Urothelium cell line (cell line): ENCODE measurements at regions not wholly inside any gene's neighbourhood (a gene's known extent, or its start where the extent isn't known, plus 50 kb on each side); places are given as distances from the start of the nearest gene placed in this dataset.

Source experiments
- DNase-seq: peaks from one replicate; pipeline ENCODE4 v3.0.0; 2011; ENCODE audit warnings: low spot score, mixed read lengths
- FAIRE-seq: peaks from 2 replicates; lab custom pipeline; 2011; peaks lifted over from hg19 to GRCh38; lab: Jason Lieb, UNC

DNA sequence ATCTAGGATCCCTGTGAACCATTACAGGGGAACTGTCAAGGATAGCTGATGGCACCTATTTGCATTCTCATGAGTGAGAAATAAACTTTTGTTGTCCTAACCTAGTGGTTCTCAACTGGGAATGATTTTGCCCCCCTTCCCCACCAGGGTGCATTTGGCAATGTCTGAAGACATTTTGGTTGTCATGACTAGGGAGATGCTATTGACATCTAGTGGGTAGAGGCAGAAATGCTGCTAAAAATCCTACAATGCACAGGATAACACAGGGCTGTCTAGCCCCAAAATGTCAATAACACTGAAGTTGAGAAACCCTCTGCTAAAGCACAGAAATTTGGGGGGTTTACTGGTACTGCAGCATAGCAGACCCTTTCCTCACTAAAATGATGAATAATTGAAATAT is 140.9 kb upstream of the SRRM4 start:
- no peak for DNase-seq
- FAIRE-seq, result no peak

DNA sequence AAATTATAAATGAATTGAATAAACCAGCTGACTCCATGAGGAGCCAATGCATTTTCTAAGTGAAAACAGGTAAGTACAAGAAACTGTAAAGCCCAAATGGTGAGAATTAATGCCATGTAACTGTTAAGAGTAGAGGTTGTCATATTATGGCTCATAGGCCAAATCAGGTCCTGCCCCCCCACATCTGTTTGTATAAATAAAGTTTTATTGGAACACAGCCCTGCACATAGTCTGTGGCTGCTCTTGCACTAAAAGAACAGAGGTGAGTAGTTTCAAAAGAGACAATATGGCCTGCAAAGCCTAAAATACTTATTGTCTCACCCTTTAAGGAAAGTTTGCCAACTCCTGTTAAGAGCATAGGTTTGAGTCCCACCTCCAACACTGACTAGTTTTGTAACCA is 140.5 kb upstream of the SRRM4 start:
- no peak for DNase-seq
- FAIRE-seq, result no peak

DNA sequence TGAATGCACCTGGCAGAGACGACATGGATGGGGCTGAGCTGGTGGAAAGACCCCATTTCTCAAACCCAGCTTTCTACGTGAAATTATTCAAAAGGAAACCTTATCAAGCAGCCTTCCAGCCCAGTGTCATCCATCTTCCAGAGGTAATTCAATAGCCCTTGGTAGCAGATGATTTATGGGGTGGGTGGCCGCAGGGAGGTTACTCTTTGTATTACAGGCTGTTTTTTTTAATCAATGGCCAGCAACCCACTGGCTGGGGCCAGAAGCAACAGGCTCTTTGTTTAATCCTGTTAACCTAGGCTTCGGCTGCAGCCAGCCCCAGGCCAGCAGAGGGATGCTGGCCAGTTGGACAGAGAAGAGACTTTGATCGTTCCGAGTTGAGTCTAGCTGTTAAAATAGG is 139.8 kb upstream of the SRRM4 start:
- no peak for DNase-seq
- FAIRE-seq, result no peak

DNA sequence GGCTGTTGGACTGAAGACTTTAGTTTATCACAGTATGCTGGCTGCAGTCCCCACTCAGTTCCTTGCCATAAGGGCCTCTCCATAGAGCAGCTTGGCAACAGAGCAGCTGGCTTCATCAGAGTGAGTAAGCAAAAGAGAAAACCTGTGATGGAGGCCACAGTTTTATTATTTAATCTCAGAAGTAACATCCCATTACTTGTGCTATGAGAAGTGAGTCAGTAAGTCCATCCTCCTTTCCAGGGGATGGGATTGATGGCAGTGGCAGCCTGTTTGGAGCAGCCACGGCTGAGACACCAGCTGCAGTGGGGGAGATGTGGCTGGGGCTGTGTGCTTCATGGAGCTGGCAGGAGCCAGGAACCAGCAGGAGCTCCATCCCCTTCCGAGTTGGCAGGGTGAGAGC is 138.5 kb upstream of the SRRM4 start:
- FAIRE-seq (no peak), DNase-seq (no peak)

DNA sequence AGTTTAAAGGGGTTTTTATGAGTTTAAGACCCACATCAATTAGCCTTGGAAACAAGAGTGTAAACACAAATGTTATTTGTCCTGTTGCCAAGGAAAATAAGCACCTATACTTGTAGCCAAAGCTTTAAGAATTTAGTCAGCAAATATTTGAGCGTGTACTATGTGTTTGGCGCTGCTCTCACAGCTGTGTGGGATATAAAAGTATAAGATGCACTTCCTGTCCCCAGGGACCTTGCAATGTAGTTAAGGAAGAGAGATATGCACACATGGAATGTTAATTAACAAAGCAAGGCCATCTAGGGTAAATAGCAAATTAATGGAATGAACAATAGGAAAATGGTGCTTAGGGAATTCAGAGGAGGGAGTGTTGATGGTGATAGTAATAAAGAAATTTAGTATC is 134.9 kb upstream of the SRRM4 start:
- no peak for FAIRE-seq
- DNase-seq, result no peak

DNA sequence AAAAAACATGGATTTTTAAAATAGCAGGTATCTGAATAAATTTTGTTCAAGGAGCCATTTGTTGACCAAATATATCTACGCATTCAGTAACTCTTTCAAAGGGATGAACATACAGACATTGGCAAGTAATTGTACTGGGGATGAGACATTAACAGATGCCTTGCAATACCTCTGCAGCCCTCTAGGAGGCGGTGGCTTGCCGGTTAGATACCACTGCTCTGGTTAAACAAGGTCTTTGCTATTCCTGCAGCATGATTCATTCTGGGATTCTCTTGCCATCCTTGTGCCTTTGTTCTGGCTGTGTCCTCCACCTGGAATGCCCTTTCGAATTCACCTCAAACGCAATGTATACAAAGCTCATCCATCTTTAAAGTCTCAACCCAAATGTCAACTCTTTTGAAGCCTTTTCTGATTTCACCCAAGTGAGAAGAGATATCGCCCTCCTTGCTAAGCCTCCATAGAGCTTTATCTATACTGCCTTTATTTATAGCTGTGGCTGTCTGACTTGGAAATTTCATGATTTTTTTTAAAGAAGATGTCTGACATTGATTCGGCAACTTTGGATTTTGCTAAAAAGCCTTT is 131.0 kb upstream of the SRRM4 start:
- FAIRE-seq (no peak), DNase-seq (peak; percentile 18)

DNA sequence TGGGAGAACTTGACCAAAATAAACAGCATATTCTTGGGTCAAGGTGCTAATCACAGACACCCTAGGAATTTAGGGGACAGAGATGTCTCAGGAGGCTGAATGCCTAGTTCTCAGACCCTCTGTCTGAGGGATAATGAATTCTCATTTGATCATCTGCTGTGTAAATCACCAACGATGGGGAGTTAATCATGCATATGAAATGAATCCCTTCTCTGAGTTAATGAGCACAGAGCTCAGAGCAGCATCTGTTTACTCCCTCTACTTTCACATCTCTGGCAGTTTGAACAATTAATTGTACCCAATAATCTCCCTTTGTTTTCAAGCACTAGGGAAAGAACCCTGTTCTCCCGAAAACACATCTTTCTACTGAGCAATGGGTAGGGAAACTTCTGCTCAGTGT is 129.4 kb upstream of the SRRM4 start:
- FAIRE-seq (no peak), DNase-seq (no peak)

DNA sequence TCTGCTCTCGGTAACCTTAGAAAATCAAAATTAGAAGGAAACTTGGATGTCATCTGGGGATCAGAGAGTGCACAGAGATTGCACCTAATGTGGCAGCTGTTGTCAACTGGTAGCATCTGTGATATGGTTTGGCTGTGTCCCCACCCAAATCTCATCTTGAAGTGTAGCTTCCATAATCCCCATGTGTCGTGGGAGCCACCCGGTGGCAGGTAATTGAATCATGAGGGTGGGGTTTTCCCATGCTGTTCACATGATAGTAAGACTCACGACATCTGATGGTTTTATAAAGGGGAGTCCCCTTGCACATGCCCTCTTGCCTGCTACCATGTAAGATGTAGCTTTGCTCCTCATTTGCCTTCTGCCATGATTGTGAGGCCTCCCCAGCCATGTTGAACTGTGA is 127.7 kb upstream of the SRRM4 start:
- DNase-seq, result no peak
- no peak for FAIRE-seq

DNA sequence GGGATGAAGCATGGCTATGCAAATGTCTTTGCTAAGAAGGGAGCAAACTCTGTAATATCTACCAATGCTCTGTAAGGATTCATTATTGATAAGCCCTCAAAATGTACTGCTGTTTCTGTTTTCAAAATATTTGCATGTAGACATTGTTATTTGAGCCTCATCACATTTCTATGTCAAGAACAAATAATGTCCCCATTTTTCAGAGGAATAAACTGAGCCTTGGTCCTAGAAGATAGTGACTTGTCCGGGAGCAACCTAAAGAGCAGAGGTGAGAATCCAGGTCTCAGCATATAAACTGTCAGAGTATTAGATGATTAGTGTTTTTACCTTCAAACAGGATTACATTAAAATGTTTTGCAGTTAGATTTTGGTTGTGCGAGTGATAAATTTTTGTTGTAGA is 125.5 kb upstream of the SRRM4 start:
- FAIRE-seq (no peak), DNase-seq (no peak)

DNA sequence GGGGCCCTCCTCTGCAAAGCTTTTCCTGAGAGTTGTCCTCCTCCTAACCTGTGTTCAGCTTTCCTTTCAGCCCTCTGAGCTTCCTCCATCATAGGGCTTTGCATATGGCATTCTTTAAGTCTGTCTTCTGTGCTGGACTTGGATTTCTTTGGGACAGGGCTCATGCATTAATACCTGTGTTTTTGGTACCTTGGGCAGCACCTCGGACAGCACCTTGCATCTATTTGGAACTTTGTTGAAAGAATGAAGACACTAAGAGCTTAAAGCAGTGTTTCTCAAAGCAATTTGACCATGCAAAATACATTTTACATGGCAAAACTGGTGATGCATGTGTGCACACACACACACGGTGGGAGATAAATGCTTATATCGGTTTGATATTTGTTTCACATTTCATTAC is 115.0 kb upstream of the SRRM4 start:
- DNase-seq (no peak), FAIRE-seq (no peak)

DNA sequence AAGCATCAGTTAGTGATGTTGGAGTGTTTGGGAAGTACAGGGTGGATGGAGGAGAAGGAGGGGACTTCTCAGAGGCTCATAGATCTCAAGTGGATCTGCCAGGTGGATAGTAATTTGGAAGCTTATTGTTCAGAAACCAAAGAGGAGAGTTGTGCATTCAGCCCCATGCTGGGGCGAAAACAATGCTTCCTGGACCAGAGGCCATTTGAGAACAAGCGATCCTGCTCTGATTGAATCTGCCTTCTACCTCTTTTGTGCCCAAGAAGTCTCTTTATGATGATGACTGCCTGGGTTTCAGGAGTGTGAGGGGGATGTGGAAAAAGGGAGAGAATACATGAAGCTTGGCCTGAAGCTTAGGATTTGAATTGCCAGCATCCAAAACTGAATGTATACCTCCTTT is 110.8 kb upstream of the SRRM4 start:
- DNase-seq (no peak), FAIRE-seq (no peak)

DNA sequence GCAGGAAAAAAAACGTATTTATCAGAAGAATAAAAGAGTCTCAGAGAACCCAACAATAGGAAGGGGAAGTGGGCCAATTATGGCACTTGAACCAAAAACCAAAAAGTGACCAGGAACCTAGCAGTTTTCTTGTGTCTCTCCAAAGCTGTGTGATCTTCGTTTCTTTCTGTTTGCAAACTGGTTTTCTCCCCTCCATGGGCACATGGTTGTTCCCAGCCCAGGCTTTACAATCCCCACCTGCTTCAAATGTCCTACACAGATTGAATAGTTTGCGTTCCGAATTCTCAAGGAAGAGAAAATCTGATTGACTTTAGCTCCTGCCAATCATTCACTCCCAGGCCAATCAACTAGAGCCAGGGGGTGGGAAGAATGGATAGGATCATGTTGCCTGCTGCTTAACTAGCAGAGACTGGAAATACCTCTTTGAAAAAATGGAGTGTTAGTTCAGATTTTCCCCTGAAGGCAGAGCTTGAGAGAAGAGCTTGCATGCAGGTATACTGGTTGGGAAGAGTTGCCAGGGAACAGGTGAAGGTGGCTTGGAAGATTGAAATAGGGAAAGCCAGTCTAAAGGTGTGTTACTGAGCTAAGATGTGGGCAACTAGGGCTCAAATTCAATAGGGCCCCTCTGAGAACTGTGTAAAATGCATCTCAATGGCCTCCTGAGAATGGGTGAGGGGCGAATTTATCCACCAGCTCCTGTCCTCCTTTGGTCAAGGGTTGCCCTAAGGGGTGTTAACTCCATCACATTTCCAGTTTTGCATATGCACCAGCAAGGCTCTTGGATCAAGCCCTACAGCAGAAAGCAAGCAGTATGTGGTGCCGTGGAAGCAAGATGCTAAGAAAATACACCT is 106.4 kb upstream of the SRRM4 start:
- no peak for FAIRE-seq
- DNase-seq, result no peak

DNA sequence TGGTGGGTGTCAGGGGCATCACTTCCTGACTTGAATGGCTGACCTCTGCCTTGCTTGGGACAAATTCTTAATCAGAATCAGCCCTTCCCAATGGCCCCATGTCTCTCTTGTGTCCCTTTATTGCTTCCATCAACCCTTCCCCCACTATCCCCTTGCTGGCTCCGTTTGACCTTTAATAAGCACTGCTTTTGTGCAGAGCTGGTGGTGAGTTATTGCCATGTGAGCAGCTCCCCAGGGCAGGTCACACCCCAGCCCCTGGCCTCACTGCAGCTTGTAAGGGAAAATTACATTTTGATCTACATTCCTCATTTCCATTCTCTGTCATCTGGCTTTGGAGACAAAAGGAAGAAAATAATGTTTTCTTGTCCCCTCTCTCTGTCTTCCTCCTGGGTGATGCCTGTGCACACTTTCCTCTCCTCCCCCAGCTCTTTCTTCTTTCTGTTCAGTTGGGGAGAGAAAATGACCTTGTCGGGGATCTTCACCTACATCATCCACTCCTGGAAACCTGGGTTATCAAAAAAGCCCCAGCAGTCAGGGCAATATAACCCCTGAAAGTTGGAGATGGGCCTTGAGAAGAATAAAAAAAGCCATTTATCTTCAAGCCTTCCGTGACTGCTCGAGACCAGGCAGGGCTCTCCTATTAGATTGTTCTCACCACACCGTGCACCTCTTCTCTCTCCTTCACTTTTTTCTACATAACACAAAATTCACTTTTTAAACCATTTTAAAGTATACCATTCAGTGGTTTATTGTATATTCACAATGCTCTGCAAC is 100.4 kb upstream of the SRRM4 start:
- FAIRE-seq, result no peak
- no peak for DNase-seq

DNA sequence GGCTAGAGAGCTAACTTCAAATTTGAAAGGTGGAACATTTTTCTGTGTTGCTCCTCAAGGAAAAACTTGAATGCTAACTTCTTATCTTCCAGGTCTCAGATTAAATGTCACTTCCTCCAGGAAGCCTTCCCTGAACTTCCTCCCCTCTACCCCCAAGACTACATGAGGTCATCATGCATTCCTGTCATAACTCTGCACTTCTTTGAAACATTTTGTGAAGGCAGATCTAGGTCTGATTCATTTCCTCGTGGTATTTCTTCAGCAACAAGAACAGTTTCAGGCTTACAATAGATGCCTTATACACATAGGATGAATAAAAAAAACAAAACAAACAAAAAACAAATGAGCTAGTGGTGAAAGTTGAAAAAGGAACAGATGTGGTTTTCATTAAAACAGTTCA is 97.1 kb upstream of the SRRM4 start:
- FAIRE-seq, result no peak
- peak; percentile 17 for DNase-seq

DNA sequence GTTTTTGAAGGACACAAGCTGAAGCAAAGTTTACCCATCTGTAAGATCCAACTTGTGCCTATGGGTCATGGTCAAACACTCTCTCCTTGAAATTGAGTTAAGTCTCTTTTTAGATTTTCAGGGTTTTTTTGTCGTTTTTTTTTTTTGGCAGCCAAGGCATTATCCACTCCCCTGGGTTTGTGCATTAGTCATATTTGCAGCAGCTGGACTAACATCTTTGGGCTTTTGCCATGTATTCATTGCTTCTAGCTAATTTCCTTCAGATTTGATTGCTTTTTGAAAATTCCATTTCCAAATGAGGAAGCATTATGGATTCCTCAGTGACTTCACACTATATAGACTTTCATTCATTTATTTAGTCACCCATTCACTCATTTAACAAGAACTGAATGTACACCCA is 80.3 kb upstream of the SRRM4 start:
- FAIRE-seq (no peak), DNase-seq (no peak)

DNA sequence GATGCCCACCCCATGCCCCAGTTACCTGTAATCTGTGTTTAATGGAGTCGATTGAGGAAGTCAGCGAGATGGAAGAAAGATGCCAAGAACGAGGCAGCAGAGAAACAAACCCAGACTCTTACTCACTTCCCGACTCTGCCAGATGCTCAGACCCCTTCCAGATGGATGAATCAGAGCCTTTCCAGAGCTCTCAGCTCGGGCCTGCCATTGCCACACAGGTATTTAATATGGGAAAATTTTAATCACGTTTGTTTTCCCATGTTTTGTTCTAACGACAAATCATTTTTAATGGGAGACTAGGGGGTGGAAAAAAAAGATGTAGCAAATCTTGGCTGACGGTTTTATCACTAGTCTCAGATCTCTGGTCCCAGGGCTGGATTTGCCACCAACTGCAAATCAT is 72.5 kb upstream of the SRRM4 start:
- FAIRE-seq, result no peak

DNA sequence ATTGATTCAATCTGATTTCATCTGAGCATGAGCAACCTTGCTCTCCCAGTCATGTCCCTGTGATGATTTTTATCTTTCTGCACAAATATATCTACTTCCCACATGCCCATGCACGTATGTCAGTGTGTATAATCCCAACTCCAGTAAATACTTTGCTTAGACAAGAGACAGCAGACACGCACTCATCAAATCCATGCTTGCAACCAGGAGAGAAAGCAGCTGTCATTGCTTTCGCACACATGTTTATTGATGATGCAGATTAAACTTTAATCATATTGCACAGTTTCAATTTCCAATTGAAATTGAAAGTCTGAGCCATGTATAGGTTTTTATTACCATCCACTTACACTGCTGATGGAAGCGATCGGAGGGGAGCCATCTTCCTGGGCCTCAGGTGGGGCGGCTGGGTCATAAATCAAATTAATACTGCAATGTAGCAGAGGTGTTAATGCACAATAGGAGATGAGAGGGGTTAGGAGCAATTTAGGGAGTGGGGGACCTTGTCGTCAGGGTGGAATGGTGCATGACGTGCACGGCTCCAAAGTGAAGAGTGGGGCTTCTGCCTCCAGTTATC is 68.6 kb upstream of the SRRM4 start:
- FAIRE-seq (no peak), DNase-seq (no peak)

More for the DNA sequence above, 72.5 kb upstream of the SRRM4 start:
- DNase-seq, result peak; percentile 8

DNA sequence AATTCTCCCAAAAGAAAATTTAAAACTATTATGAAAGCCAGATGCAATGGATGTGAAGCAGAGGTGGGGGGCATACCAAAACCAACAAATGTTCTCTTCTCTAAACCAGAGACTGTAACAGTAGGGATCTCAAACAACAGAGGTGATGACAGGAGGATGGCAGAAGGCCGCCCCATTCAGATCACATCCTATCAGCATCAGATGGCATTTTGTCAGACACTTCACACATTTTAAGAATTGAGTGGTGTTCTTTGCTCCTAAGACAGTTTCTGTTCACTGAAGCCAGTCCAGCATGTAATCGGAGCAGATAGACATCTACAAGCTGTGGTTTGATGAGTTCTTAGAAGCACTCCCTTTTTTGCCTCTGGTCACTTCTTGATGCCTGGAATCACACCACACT is 59.6 kb upstream of the SRRM4 start:
- no peak for FAIRE-seq

DNA sequence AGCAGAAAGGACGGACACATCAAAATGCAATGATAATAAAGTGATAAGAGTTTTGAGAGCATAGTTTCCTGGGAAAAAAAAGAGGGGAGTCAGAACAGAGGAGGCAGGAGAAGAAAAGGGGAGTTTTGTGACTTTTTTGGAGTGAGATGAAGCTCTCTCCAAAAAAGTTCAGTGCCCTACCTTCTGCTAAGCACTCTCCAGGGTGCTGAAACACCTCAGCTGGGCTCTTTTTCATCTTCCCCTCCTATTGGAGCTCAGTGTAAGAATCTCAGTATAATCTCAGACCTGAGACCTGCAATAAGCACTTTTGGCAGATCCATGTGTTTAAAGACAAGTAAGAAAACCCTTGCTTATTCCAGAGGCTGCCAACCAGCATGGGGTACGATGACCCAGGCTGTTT is 58.9 kb upstream of the SRRM4 start:
- FAIRE-seq (no peak), DNase-seq (peak; percentile 5)

More for the DNA sequence above, 59.6 kb upstream of the SRRM4 start:
- DNase-seq, result no peak

DNA sequence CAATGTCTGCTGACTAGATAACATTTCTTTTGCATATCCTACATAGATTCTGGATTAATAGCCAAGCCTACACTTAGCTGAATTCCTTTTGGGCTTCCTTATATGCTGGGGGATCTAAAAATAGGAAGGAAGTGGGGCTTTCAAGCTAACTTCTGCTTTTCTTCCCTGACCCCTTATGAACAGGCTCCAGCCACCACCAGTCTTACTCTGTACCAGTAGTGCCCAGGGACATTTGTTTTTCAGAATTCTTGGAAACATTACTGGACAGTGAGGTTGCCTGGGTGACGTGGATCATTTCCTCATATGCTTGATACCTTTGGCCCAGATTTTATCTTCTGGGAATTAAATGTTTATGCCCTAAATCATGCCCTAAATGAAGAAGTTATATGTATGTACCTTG is 55.9 kb upstream of the SRRM4 start:
- DNase-seq, result no peak
- no peak for FAIRE-seq

DNA sequence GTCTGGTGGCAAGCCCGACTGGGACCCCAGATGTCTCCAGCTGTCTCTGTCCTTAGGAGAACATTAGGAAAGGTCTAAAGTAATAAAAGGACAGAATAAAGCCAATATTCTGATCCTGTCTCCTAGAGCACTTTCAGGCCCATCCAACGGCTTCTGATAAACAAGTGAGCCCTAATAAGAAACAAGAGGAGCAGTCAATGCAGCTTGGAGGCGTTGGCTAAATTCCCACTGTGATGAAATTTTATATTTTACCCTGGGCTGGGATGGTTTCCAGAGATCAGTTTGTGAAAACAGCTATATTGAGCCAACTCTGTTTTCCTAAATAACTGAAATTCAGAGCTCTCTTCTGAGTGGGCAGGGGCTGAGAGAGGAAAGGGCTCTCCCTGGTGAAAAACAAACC is 55.5 kb upstream of the SRRM4 start:
- DNase-seq (no peak), FAIRE-seq (no peak)
